ENCODE measurements at regions not wholly inside any gene's neighbourhood (a gene's known extent, or its start where the extent isn't known, plus 50 kb on each side); places are given as distances from the start of the nearest gene placed in this dataset.

DNA sequence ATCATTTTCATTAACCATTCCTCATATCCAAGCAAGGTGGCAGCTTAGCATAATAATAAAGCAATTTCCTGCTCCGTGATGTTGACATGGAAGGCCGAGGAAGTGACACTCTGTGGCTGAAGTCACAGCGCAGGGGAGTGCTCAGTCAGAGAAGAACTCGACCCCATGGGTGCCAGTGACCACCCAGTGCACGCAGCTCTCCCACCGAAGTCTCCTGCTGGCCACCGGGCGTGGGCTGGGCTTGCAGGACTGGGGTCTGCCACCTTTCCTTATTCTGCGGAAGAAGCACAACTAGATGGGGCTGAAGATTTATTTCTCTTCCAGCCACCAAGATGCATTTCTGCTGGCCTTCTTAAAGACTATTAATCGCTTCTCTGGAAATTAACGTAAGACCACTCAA lies 132.1 kb upstream of the SPACA7 start:
- H3K9me3 Mint-ChIP-seq (ENCODE audit: low read depth): no peaks in the 10 kb centered on the region
- peaks cover 5% of the 10 kb centered on the region for H3K27me3 Mint-ChIP-seq (ENCODE audit: low read depth)
- no peak overlapping the region for H3K27ac Mint-ChIP-seq (ENCODE audit: unreplicated experiment)
- H3K4me3 Mint-ChIP-seq (ENCODE audit: unreplicated experiment): no peak overlapping the region
- DNase-seq (ENCODE audit: low spot score): no peak
- no peaks in the 10 kb centered on the region for H3K36me3 Mint-ChIP-seq (ENCODE audit: low read depth)
- no peaks in the 10 kb centered on the region for H3K4me1 Mint-ChIP-seq (ENCODE audit: low read depth)
- no peak for TF ChIP-seq CTCF (IDR thresholded peaks at IDR 0.05)

DNA sequence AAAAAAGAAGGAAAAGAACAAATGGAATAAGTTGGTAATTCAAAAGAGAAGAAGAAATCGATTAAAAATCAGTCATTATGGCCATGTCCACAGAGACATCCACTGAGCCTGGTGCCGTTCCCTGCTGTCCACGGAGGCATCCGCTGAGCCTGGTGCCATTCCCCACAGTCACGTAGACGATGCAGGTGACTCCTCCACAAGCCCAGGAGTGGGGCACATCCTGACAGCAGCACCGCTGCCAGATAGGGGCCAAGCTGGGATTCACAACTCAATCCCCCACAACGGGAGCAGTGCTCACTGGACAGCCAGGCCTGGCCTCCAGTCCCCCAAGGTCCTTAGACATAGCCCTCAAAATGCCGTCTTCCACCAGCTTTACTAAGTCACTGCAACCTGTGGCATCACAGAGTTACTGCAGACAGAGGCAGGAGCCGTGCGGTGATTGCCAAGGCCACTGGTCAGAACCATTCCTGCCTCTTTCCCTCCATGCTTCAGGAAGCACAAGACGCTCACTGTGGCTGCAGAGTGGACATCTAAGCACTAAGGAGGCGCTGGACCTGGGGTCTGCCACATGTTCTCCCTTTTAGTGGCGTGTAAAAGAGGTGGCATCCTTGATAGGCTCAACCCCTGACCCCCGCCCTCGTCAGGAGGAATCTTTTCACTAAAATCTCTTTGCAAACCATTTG lies 131.5 kb upstream of the SPACA7 start:
- H3K27ac Mint-ChIP-seq (ENCODE audit: unreplicated experiment): no peak overlapping the region
- H3K36me3 Mint-ChIP-seq (ENCODE audit: low read depth): no peaks in the 10 kb centered on the region
- no peak for DNase-seq (ENCODE audit: low spot score)
- TF ChIP-seq CTCF (IDR thresholded peaks at IDR 0.05): no peak
- no peaks in the 10 kb centered on the region for H3K4me1 Mint-ChIP-seq (ENCODE audit: low read depth)
- no peaks in the 10 kb centered on the region for H3K9me3 Mint-ChIP-seq (ENCODE audit: low read depth)
- no peak overlapping the region for H3K4me3 Mint-ChIP-seq (ENCODE audit: unreplicated experiment)
- peaks cover 5% of the 10 kb centered on the region for H3K27me3 Mint-ChIP-seq (ENCODE audit: low read depth)

DNA sequence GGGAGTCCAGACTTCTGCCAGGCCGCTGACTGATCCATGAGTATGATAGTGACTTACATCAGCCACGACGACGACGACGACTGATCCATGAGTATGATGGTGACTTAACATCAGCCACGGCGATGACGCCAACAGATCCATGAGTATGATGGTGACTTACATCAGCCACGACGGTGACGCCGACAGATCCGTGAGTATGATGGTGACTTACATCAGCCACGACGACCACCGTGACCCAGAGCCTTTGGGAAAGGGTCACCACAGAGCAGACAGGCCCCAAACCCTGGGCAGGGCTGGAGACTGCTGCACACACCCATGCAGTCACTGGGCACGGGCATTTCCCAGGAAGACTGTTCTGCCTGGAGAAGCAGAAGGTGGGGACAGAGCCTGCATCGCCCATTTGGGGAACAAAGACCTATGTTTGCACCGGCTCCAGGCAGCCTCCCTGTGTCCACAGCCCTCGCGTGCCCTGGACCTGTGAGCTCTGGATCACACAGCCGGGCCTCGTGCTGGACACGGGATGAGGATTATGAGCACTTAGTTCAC lies 130.9 kb upstream of the SPACA7 start:
- no peak for TF ChIP-seq CTCF (IDR thresholded peaks at IDR 0.05)
- no peak for DNase-seq (ENCODE audit: low spot score)
- no peak overlapping the region for H3K27ac Mint-ChIP-seq (ENCODE audit: unreplicated experiment)
- H3K9me3 Mint-ChIP-seq (ENCODE audit: low read depth): no peaks in the 10 kb centered on the region
- H3K4me1 Mint-ChIP-seq (ENCODE audit: low read depth): no peaks in the 10 kb centered on the region
- no peaks in the 10 kb centered on the region for H3K36me3 Mint-ChIP-seq (ENCODE audit: low read depth)
- no peak overlapping the region for H3K4me3 Mint-ChIP-seq (ENCODE audit: unreplicated experiment)
- peaks cover 9% of the 10 kb centered on the region for H3K27me3 Mint-ChIP-seq (ENCODE audit: low read depth)

DNA sequence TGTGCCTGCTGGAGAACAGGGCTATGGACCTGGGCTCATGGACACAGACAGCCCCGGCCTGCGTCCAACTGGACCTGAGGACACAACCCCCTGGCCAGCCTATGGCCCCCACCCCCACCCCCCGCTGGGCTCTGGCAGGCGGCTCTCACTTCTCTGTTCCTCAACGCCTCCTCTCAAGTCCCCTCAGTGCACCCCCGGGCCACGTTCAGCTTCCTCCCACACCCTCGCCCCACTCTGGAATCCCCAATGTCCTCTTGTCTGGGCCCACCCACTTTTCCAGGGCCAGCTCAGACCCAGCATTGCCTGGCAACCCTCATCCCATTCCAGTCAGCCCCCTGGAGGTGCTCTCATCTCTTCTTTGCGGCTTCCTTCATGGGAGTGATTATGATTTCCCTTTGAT lies 130.2 kb upstream of the SPACA7 start:
- no peak overlapping the region for H3K4me3 Mint-ChIP-seq (ENCODE audit: unreplicated experiment)
- peaks cover 9% of the 10 kb centered on the region for H3K27me3 Mint-ChIP-seq (ENCODE audit: low read depth)
- no peak for DNase-seq (ENCODE audit: low spot score)
- H3K4me1 Mint-ChIP-seq (ENCODE audit: low read depth): no peaks in the 10 kb centered on the region
- H3K27ac Mint-ChIP-seq (ENCODE audit: unreplicated experiment): no peak overlapping the region
- no peak for TF ChIP-seq CTCF (IDR thresholded peaks at IDR 0.05)
- H3K9me3 Mint-ChIP-seq (ENCODE audit: low read depth): no peaks in the 10 kb centered on the region
- H3K36me3 Mint-ChIP-seq (ENCODE audit: low read depth): no peaks in the 10 kb centered on the region

DNA sequence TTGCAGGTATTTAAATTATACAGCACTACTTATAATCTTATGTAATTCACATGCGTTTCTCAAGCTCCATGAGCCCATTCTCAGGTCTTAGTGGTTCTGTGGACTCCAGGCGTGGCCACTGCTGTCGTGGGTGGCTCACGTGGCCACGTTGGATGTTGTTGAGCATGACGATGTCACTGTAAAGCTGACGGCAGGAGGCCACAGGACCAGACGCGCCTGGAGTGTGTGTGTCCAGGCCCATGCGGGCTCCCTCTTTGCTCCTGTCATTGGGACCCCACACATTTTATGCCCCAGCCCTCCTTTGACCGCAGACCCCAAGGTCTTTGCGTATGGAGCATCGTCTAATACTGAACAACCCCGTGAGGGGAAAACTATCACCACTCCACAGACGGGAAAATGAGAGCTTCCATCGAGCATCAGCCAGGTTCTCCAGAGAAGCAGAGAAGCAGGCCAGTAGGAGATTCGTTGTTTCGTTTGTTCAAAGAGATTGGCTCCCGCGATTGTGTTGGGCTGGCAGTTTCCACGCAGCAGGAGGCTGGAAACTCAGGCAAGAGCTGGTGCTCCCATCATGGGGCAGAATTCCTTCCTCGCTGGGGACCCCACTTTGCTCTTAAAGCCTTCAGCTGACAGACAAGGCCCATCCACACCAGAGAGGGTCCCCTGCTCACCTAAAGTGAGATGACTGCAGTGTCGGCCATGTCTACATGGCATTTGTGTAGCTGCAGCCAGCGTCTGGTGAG lies 129.3 kb upstream of the SPACA7 start:
- no peak for DNase-seq (ENCODE audit: low spot score)
- H3K4me3 Mint-ChIP-seq (ENCODE audit: unreplicated experiment): no peak overlapping the region
- H3K4me1 Mint-ChIP-seq (ENCODE audit: low read depth): no peaks in the 10 kb centered on the region
- H3K27me3 Mint-ChIP-seq (ENCODE audit: low read depth): peaks cover 5% of the 10 kb centered on the region
- H3K36me3 Mint-ChIP-seq (ENCODE audit: low read depth): no peaks in the 10 kb centered on the region
- H3K9me3 Mint-ChIP-seq (ENCODE audit: low read depth): no peaks in the 10 kb centered on the region
- no peak for TF ChIP-seq CTCF (IDR thresholded peaks at IDR 0.05)
- H3K27ac Mint-ChIP-seq (ENCODE audit: unreplicated experiment): no peak overlapping the region

Measured in chondrocyte (in vitro differentiated cells).